K562 (cell line): ENCODE measurements at regions not wholly inside any gene's neighbourhood (a gene's known extent, or its start where the extent isn't known, plus 50 kb on each side); places are given as distances from the start of the nearest gene placed in this dataset.

Source experiments
- ATAC-seq: fragments of 200-7000 bp; cut with Tn5 transposase; 3 replicates; pipeline ENCODE4 v1.9.1; 2020; ENCODE audit warnings: moderate library complexity
- BruUV-seq: library from RNA; stranded (reverse); fragments of 400-500 nt; replicated peaks from 2 replicates; lab custom pipeline; 2021; lab: Mats Ljungman, UMichigan
- CTCF ChIA-PET: fragments of 300-600 bp; formaldehyde crosslinking; extraction: SDS; loops from one replicate; lab custom pipeline; 2021; ENCODE audit warnings: low intra/inter-chr PET ratio; lab: Yijun Ruan, JAX
- POLR2A ChIA-PET: fragments of 300-600, 350-650 bp; sonication (Branson Sonifier 250); formaldehyde crosslinking; extraction: SDS; loops from one replicate; lab custom pipeline; 2021; ENCODE audit warnings: antibody characterized with exemption, inconsistent platforms; lab: Yijun Ruan, JAX
- DNase-seq, 4 experiments: peaks; one replicate each; pipeline versions ENCODE4 v3.0.0 to v3.0.0-alpha.2; 2011 to 2018; ENCODE audit warnings: low spot score in 3 of 4, mixed read lengths in 3 of 4; ENCODE audit errors: extremely low read depth in 1 of 4
- FAIRE-seq: peaks from 2 replicates; lab custom pipeline; 2011; peaks lifted over from hg19 to GRCh38; lab: Jason Lieb, UNC
- H2AFZ ChIP-seq: 2 replicates; pipeline ENCODE4 v1.6.0; 2011; ENCODE audit warnings: low read depth, low read length, control low read depth, inconsistent platforms
- H3K27ac ChIP-seq: fragments of 200-600 bp; 3 replicates; pipeline ENCODE4 v1.8.0; 2011; ENCODE audit warnings: low read depth, mild to moderate bottlenecking, control low read depth, inconsistent platforms, low read length, moderate library complexity, mixed read lengths; ENCODE audit errors: extremely low read depth
- H3K27me3 ChIP-seq, 2 experiments: fragments of 300-600 bp in 1 of 2; 2 replicates in 1 of 2; 3 replicates in 1 of 2; pipeline versions ENCODE4 v1.6.0 to v1.8.0; 2011; ENCODE audit warnings: inconsistent platforms in 2 of 2, low read length in 2 of 2, mild to moderate bottlenecking in 1 of 2, mixed read lengths in 1 of 2, moderate library complexity in 1 of 2; ENCODE audit not compliant: control insufficient read depth in 2 of 2, insufficient read depth in 2 of 2
- H3K36me3 ChIP-seq: fragments of 300-600 bp; 3 replicates; pipeline ENCODE4 v1.8.0; 2011; ENCODE audit warnings: mild to moderate bottlenecking, low read length, inconsistent platforms; ENCODE audit not compliant: control insufficient read depth, insufficient read depth
- H3K4me1 ChIP-seq, 2 experiments: fragments of 200-600 bp in 1 of 2; replicated peaks in 1 of 2; 2 replicates in 1 of 2; 3 replicates in 1 of 2; pipeline versions ENCODE4 v1.5.1 to v1.8.0; 2011; ENCODE audit warnings: inconsistent platforms in 2 of 2, low read length in 2 of 2, mild to moderate bottlenecking in 1 of 2, mixed read lengths in 1 of 2, moderate library complexity in 1 of 2; ENCODE audit not compliant: control insufficient read depth in 2 of 2, insufficient read depth in 2 of 2
- H3K4me2 ChIP-seq: 2 replicates; pipeline ENCODE4 v1.6.1; 2011; ENCODE audit warnings: low read length, control low read depth, inconsistent platforms, mixed read lengths; ENCODE audit not compliant: insufficient read depth
- H3K4me3 ChIP-seq: fragments of 200-600 bp; sonication (generic), shearing (Covaris generic); 2 replicates; pipeline ENCODE4 v1.5.1; 2016; ENCODE audit warnings: control low read depth, inconsistent platforms
- H3K79me2 ChIP-seq: fragments of 200-600 bp; 3 replicates; pipeline ENCODE4 v1.8.0; 2011; ENCODE audit warnings: low read length, inconsistent platforms; ENCODE audit not compliant: control insufficient read depth, insufficient read depth
- H3K9ac ChIP-seq, 2 experiments: 2 replicates each; pipeline versions ENCODE4 v1.6.0 to v1.6.1; 2011; ENCODE audit warnings: low read depth in 2 of 2, low read length in 2 of 2, control low read depth in 1 of 2, inconsistent platforms in 1 of 2, mild to moderate bottlenecking in 1 of 2, mixed read lengths in 1 of 2; ENCODE audit not compliant: insufficient read depth in 1 of 2
- H3K9me1 ChIP-seq: one replicate; pipeline ENCODE4 v1.6.0; 2011; ENCODE audit warnings: inconsistent platforms, mild to moderate bottlenecking, low read length, moderate library complexity; ENCODE audit not compliant: control insufficient read depth, insufficient read depth
- H3K9me3 ChIP-seq: replicated peaks from 2 replicates; pipeline ENCODE4 v1.5.1; 2011; ENCODE audit warnings: low read depth, low read length, inconsistent platforms; ENCODE audit not compliant: control insufficient read depth, insufficient read depth
- H4K20me1 ChIP-seq: replicated peaks from 2 replicates; pipeline ENCODE4 v1.6.1; 2011; ENCODE audit warnings: low read length, inconsistent platforms, mixed read lengths; ENCODE audit not compliant: control insufficient read depth, insufficient read depth
- GABPA ChIP-seq: fragments of 200-800 bp; sonication (Bioruptor generic); conservative IDR thresholded peaks from 2 replicates; pipeline ENCODE4 v1.6.1; 2016; ENCODE audit warnings: low read depth, missing genetic modification characterization, missing compliant biosample characterization
- RCOR1 ChIP-seq, 2 experiments: IDR thresholded peaks; 2 replicates each; pipeline ENCODE4 v1.6.1; 2012; ENCODE audit warnings: low read depth in 2 of 2, low read length in 2 of 2, borderline replicate concordance in 1 of 2, improper control_type of control experiment in 1 of 2
- ZNF830 ChIP-seq: fragments of 250-450 bp; sonication (Bioruptor Pico); IDR thresholded peaks from 2 replicates; pipeline ENCODE4 v1.5.0; 2021; ENCODE audit warnings: mild to moderate bottlenecking
- WGBS: fragments of 100-300 bp; shearing (Covaris generic); methylation state at CpG from one replicate; pipeline ENCODE4 v1.1.6; 2016; ENCODE audit warnings: low coverage, mixed read lengths; ENCODE audit not compliant: insufficient coverage; ENCODE audit errors: missing lambda C conversion rate; 5-methylcytosine and 5-hydroxymethylcytosine counted together
- in situ Hi-C: fragments of 300-500 bp; cut with MboI; formaldehyde crosslinking; loops from 4 replicates; pipeline ENCODE4 v1.15.0; 2018; ENCODE audit warnings: inconsistent platforms, mixed read lengths
- intact Hi-C: fragments of 100-400 bp; cut with micrococcal nuclease; formaldehyde crosslinking; loops from 2 replicates; pipeline ENCODE4 v1.14.2; 2022

- H4K20me1 ChIP-seq = no peaks in the 10 kb centered on the region
- in situ Hi-C loops = no loop called here
- no peaks in the 10 kb centered on the region for H3K27me3 ChIP-seq
- no peak for FAIRE-seq
- no peak overlapping the region for H3K27ac ChIP-seq
- no peak for TF ChIP-seq ZNF830 (CRISPR knock-in tag)
- no peak for DNase-seq
- no peaks in the 10 kb centered on the region for H3K9me3 ChIP-seq
- ATAC-seq = no peak
- intact Hi-C loops = no loop called here
- BruUV-seq = no TSS peak
- H3K9me1 ChIP-seq = no peaks in the 10 kb centered on the region
- no peaks in the 10 kb centered on the region for H3K36me3 ChIP-seq
- no peak overlapping the region for H3K4me3 ChIP-seq
- no peak overlapping the region for H3K9ac ChIP-seq
- 75% methylated on average over 2 of the region's 2 CpGs for WGBS
- ChIA-PET CTCF (no interaction called here), POLR2A (no interaction called here)
- H3K4me1 ChIP-seq = no peaks in the 10 kb centered on the region
- no peaks in the 10 kb centered on the region for H3K79me2 ChIP-seq
- no peak overlapping the region for H2AFZ ChIP-seq
- no peak overlapping the region for H3K4me2 ChIP-seq
Measured at GRCh38 chr4:123198706-123199105, 197.9 kb upstream of the SPRY1 start.

GRCh38 chr4:123200051-123200940 lies 196.3 kb upstream of the SPRY1 start:
- no peak for TF ChIP-seq RCOR1 (IDR thresholded peaks at IDR 0.05; ENCODE audit: borderline replicate concordance in 1 of 2, low read depth in 2 of 2, low read length in 2 of 2)
- TF ChIP-seq GABPA (tag) = no peak
- no peak for ATAC-seq
- ChIA-PET POLR2A (no interaction called here), CTCF (no interaction called here)
- Histone ChIP-seq H2AFZ (no peak overlapping the region), H3K9me1 (no peaks in the 10 kb centered on the region), H3K4me2 (no peak overlapping the region), H4K20me1 (no peaks in the 10 kb centered on the region), H3K9me3 (no peaks in the 10 kb centered on the region), H3K4me1 (no peaks in the 10 kb centered on the region), H3K9ac (no peak overlapping the region), H3K36me3 (no peaks in the 10 kb centered on the region), H3K79me2 (no peaks in the 10 kb centered on the region), H3K27me3 (no peaks in the 10 kb centered on the region), H3K4me3 (no peak overlapping the region), H3K27ac (no peak overlapping the region)
- no TSS peak for BruUV-seq
- intact Hi-C loops = no loop called here
- FAIRE-seq = no peak
- in situ Hi-C loops = no loop called here
- WGBS = 75% methylated on average over 6 of the region's 7 CpGs
- DNase-seq = no peak
